Adipocyte (in vitro differentiated cells): ENCODE measurements at regions not wholly inside any gene's neighbourhood (a gene's known extent, or its start where the extent isn't known, plus 50 kb on each side); places are given as distances from the start of the nearest gene placed in this dataset.

ENCODE experiments used
- DNase-seq: peaks from one replicate; pipeline ENCODE4 v3.0.0-alpha.2; 2015; ENCODE audit warnings: low read depth
- H3K27me3 ChIP-seq: replicated peaks from 2 replicates; pipeline ENCODE4 v1.7.0; 2013; ENCODE audit warnings: mild to moderate bottlenecking, low read length, moderate library complexity; ENCODE audit not compliant: control insufficient read depth, insufficient read depth
- H3K36me3 ChIP-seq: 2 replicates; pipeline ENCODE4 v1.7.0; 2013; ENCODE audit warnings: low read length, mild to moderate bottlenecking, moderate library complexity; ENCODE audit not compliant: control insufficient read depth, insufficient read depth, severe bottlenecking
- H3K4me1 ChIP-seq: 2 replicates; pipeline ENCODE4 v1.7.0; 2013; ENCODE audit warnings: mild to moderate bottlenecking, low read length, moderate library complexity; ENCODE audit not compliant: control insufficient read depth, insufficient read depth
- H3K4me3 ChIP-seq: 2 replicates; pipeline ENCODE4 v1.7.0; 2013; ENCODE audit warnings: mild to moderate bottlenecking, low read length, moderate library complexity
- H3K9ac ChIP-seq: 2 replicates; pipeline ENCODE4 v1.7.0; 2013; ENCODE audit warnings: mild to moderate bottlenecking, low read length, moderate library complexity
- H3K9me3 ChIP-seq: 2 replicates; pipeline ENCODE4 v1.7.0; 2013; ENCODE audit warnings: mild to moderate bottlenecking, low read length, moderate library complexity; ENCODE audit not compliant: control insufficient read depth

- H3K9ac ChIP-seq: no peak overlapping the region
- H3K4me1 ChIP-seq: peaks cover 11% of the 10 kb centered on the region
- no peak overlapping the region for H3K4me3 ChIP-seq
- peaks cover 7% of the 10 kb centered on the region for H3K9me3 ChIP-seq
- H3K27me3 ChIP-seq: no peaks in the 10 kb centered on the region
- H3K36me3 ChIP-seq: no peaks in the 10 kb centered on the region
- DNase-seq: no peak
Measured at GRCh38 chr3:5293207-5293606, 105.7 kb downstream of the EDEM1 start.

DNA sequence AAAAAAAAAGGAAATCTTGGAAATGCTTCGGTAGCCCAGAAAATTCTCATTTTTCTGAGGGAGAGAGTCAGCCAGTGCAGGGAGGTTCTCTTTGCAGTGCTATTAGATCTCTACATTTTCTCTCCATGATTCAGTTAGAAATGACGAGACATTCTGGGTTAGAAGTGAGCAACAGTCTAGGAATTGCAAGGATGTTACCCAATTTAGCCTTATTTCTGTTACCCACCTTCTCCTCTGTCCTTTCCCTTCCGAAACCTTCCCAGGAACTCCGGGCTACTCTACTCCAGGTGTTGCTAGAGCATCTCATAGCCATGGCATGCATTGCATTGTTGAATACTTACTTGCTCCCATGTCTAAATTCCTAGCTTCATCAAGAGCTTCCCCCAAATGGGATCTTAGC lies 106.8 kb downstream of the EDEM1 start:
- Histone ChIP-seq H3K4me3 (no peak overlapping the region), H3K9ac (no peak overlapping the region), H3K27me3 (no peaks in the 10 kb centered on the region), H3K4me1 (peaks cover 11% of the 10 kb centered on the region), H3K9me3 (peaks cover 6% of the 10 kb centered on the region), H3K36me3 (no peaks in the 10 kb centered on the region)
- no peak for DNase-seq

DNA sequence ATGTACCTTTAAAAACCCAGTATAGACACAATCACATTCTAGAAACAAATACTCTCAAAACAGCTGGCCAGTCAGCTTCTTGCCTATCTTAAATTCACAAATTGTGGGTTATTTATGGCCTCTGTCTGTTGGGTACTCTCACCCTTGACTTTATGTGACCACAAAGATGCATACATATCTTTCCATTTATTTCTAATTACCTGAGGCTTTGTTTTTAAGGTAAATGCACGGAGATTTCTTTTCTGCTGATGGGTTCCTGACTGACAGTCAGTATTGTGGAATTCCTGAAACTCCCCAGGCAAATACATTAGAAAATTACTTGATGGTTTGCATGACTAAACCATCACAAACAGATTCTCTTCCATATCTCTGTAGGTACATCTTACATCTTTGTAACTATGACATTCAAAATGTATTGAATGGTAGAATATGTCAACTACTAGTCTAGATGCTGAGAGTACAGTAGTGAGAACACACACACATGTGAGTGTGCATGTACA lies 107.7 kb downstream of the EDEM1 start:
- no peaks in the 10 kb centered on the region for H3K36me3 ChIP-seq
- peaks cover 11% of the 10 kb centered on the region for H3K4me1 ChIP-seq
- no peak overlapping the region for H3K9ac ChIP-seq
- H3K9me3 ChIP-seq: peaks cover 6% of the 10 kb centered on the region
- no peak for DNase-seq
- no peak overlapping the region for H3K4me3 ChIP-seq
- no peaks in the 10 kb centered on the region for H3K27me3 ChIP-seq

- Histone ChIP-seq H3K36me3 (no peaks in the 10 kb centered on the region), H3K4me1 (peaks cover 11% of the 10 kb centered on the region), H3K27me3 (no peaks in the 10 kb centered on the region), H3K9me3 (peaks cover 6% of the 10 kb centered on the region), H3K4me3 (no peak overlapping the region), H3K9ac (no peak overlapping the region)
- no peak for DNase-seq
Measured at GRCh38 chr3:5296362-5296761, 108.9 kb downstream of the EDEM1 start.

DNA sequence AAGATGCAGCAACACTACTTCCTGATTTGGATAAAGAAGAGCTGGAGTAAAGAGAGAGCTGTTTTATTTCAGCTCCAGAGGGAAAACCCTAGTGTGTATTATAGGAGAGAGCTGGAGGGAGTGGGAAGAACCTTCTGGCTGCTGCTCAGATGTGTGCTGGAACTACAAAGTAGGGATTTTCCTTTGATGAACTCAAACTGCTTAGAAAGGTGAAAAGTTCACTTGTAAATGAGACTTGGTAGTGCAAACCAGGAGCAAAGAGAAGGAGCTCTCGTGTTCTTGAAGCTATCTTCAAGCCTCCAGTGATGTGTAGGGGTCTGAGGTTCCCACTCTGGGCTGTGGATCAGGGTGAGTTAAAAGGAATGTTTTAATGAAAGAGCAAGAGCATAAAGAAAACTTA lies 110.4 kb downstream of the EDEM1 start:
- Histone ChIP-seq H3K27me3 (no peaks in the 10 kb centered on the region), H3K4me3 (no peak overlapping the region), H3K4me1 (peaks cover 11% of the 10 kb centered on the region), H3K36me3 (no peaks in the 10 kb centered on the region), H3K9ac (no peak overlapping the region), H3K9me3 (peaks cover 6% of the 10 kb centered on the region)
- DNase-seq: no peak

GRCh38 chr3:5298453-5298852 lies 110.9 kb downstream of the EDEM1 start:
- Histone ChIP-seq H3K4me1 (peaks cover 11% of the 10 kb centered on the region), H3K9me3 (peaks cover 6% of the 10 kb centered on the region), H3K27me3 (no peaks in the 10 kb centered on the region), H3K4me3 (no peak overlapping the region), H3K36me3 (no peaks in the 10 kb centered on the region), H3K9ac (no peak overlapping the region)
- DNase-seq: no peak

GRCh38 chr3:5299161-5299560 lies 111.7 kb downstream of the EDEM1 start:
- H3K9me3 ChIP-seq: peaks cover 6% of the 10 kb centered on the region
- H3K4me3 ChIP-seq: no peak overlapping the region
- no peaks in the 10 kb centered on the region for H3K27me3 ChIP-seq
- peaks cover 6% of the 10 kb centered on the region for H3K4me1 ChIP-seq
- no peaks in the 10 kb centered on the region for H3K36me3 ChIP-seq
- no peak for DNase-seq
- H3K9ac ChIP-seq: no peak overlapping the region

DNA sequence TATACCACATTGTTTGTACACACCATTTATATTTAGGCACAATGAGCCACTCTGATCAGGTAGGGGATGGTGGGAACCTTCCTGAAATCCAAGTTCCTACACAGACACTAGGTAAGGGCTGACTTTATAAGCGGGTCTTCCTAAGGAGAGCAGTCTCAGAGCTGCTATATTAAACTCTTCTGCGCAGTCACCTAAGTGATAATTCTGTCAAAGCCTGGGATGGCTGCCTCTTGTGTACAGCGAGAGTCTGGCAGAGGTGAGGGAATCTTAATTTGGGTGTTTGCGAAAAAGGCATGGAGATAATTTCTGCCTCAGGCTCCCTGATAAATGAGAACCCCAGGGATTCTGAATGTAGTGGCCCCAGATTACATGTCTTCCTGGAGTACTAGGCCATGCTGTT lies 113.1 kb downstream of the EDEM1 start:
- Histone ChIP-seq H3K9me3 (peaks cover 5% of the 10 kb centered on the region), H3K27me3 (no peaks in the 10 kb centered on the region), H3K4me3 (no peak overlapping the region), H3K4me1 (peaks cover 11% of the 10 kb centered on the region), H3K9ac (no peak overlapping the region), H3K36me3 (no peaks in the 10 kb centered on the region)
- DNase-seq: no peak

DNA sequence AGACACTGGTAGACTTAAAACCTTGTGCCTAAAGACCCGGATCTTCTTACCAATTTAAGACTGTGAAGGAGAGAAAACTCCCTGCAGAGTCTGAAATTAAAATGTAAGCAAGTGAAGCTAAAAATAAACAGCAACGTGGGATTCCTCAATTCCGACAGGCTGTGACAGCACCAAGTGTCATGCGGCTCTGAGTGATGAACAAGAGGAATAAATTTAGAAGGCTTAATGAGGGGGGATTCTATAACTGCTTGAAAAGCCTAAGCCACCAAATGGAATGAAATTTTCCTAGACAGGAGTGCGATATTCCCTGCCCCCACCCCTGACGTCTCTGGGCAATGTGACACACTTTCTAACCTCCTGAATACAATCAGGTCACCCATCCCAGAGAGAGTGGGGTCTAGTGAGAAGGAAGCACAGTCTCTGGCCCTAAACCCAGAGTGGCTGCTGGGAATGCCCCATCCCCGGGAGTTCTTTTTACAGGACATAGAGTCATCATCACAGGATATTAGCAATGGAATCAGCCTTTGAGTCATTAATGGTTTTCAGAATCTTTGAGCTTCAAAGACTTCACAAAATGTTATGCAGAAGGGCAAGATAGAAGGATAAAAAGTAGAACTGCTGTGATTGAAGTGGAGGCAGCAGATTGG lies 114.3 kb downstream of the EDEM1 start:
- peaks cover 15% of the 10 kb centered on the region for H3K4me1 ChIP-seq
- DNase-seq: no peak
- no peak overlapping the region for H3K4me3 ChIP-seq
- H3K9me3 ChIP-seq: no peaks in the 10 kb centered on the region
- H3K36me3 ChIP-seq: no peaks in the 10 kb centered on the region
- H3K27me3 ChIP-seq: no peaks in the 10 kb centered on the region
- H3K9ac ChIP-seq: no peak overlapping the region

GRCh38 chr3:5302661-5303060 lies 115.2 kb downstream of the EDEM1 start:
- no peak for DNase-seq
- Histone ChIP-seq H3K36me3 (no peaks in the 10 kb centered on the region), H3K9ac (no peak overlapping the region), H3K4me3 (no peak overlapping the region), H3K4me1 (peaks cover 15% of the 10 kb centered on the region), H3K9me3 (no peaks in the 10 kb centered on the region), H3K27me3 (no peaks in the 10 kb centered on the region)

DNA sequence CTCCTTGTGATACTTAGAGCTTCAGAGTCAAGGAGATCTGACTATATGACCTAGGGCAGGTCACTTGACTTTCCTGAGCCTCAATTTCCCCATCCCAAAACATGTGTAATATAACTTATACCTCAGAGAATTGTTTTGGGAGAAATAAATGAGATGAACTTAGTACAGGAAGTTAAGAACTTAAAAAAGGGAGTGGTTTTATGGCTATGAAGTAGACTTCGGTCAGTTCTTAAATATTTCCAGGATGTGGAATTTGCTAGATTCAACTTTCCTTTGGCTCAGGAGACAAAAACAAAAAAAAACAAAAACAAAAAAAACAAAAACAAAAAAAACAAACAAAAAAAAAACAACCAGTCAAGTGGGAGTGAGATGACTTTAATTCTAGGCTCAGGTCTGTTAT lies 116.7 kb downstream of the EDEM1 start:
- no peak overlapping the region for H3K9ac ChIP-seq
- H3K4me3 ChIP-seq: no peak overlapping the region
- DNase-seq: no peak
- no peaks in the 10 kb centered on the region for H3K9me3 ChIP-seq
- no peaks in the 10 kb centered on the region for H3K36me3 ChIP-seq
- peaks cover 15% of the 10 kb centered on the region for H3K4me1 ChIP-seq
- H3K27me3 ChIP-seq: no peaks in the 10 kb centered on the region
